NCI-H1092 treated with DMSO at 0.1 percent for 48 hours (cell line): ENCODE measurements at regions not wholly inside any gene's neighbourhood (a gene's known extent, or its start where the extent isn't known, plus 50 kb on each side); places are given as distances from the start of the nearest gene placed in this dataset.

Source experiments
- DNase-seq: peaks from one replicate; lab custom pipeline; 2025; lab: John Stamatoyannopoulos, UW

DNA sequence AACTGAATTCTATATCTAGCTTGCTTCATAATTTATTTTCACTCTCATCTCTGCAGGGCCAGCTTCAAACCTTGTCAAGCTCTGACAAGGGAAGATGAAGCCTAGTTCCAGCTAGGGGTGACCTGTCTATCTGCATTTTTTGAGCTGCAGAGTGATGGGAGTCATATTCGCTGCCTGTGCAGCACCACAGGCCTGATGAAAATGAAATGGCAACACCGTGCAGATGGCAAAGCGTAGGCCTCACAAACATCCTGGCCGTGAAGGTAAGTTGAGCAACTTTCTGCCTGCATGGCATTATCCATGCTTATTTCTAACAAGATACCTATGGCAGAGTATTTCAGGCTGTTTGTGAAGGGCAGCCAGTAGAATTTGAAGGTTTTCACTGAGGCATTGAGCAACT is 86.4 kb upstream of the C1QTNF9B start:
- no peak for DNase-seq

DNA sequence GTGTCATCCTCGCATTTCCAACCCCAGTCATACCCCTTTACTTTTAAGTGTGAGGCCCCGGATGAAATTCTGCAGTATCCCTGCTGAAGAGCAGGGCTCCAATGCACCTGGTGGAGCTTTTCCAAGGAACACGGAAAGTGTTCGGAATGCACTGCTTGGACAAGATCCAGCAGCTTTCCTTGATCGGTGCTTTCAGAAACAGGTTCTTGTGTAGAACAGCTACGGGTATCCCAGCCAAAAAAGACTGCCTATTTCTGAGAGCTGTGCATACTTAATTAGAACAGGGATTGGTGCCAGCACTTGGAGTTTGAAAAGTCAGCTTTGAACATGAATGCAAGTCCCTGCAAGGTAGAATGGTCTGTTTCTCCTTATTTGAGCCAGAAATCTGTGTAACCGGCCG is 87.2 kb upstream of the C1QTNF9B start:
- DNase-seq: peak; percentile 47

DNA sequence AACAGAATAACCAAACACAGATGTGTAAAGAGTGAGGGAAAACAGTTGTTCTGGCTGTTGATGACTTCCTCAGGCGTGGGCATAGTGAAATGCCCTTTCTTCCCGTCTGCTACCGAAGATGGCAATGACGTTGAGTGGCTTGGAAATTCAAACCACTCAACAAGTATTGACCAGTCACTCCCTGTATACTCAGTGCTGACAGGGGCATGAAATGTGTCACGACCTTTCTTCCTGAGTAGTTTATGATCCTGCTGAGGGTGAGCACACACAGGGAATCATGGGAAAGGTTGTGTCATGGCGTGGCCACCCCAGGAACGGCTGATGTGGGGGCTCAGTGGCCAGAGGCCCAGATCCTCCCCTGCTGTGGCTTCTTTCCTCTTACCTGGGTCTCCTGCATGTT is 87.8 kb upstream of the C1QTNF9B start:
- no peak for DNase-seq

DNA sequence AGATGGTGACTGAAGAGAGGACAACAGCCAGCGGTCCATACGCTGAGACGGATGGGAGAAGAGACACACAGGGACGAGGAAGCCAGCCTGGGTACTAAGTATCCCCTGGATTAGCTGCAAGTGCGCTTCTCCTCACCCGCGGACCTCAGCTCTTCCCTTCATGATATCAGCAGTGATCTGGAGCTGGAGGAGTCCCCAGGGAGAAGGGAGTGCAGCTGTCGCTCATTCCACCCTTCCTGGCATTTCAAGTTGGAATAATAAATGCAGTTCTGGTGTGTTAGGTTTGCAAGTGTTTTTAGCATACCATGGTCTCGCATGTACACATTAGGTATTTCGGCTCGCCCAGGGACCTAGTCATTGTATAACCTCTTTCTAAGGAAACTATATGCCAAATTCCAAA is 88.5 kb upstream of the C1QTNF9B start:
- DNase-seq: peak; percentile 54

DNA sequence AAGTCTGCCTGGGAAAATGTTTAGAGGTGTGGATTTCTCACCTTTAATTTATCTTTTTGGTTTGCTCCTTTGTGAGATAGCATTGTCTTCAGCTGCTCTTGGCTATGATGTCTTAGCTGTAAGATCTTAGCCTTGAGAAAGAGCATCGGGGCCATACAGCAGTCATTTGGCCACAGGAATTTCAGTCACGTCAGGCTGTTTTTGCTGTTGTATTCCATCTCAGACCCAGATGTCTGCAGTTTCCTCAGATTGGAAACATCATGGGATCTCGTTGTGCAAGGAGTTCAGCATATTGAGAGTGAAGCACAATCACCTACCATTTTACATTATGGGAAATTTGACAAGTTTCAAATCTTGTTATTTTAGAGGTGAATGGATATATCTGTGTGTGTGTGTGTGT is 89.3 kb upstream of the C1QTNF9B start:
- no peak for DNase-seq

DNA sequence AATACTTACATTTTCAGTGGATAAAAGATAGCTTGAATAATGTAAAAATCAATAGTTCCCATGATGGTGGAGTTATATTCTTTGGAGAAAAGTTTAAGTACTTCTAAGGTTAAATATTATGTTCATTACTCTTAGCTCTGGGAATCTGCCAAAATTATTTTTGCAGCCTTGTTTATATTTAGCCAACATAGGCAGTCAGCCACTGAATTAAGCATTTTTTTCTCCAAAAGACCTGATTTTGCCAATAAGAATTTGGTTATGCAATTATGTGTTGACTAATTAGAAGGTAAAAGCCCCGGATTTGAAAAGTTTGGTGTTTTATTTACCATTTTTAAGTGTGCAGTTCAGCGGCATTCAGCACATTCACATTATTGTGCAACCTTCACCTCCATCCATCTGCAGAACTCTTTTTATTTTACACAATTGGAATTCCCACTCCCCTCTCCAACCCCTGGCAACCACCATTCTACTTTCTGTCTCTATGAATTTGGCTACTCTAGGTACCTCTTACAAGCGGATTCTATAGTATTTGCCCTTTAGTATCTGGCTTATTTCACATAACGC is 90.1 kb upstream of the C1QTNF9B start:
- no peak for DNase-seq

DNA sequence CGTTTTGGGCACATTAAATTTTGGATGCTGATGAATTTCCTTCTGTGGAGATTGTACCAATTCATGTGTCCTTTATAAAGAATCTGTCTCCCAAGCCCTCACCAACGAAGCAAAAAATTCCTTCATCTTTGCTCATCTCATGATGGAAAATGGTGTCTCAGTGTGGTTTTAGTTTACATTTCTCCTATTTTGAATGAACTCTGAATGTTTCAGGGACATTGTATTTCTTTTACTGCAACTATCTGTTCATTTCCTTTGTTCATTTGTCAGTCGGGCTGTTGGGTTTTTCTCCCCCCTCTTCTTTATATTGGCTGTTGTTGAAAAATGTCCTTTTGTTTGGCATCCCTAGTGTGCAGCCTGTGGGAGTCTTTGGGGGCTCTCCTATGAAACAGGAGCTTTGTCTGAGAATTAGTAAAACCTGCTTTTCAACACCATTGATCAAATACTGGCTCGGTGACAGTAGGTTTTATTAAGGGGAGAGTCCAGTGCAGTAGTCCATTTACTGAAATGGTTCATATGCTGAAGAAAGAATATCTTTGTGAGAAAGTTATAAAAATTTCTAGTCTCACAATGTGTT is 91.3 kb upstream of the C1QTNF9B start:
- no peak for DNase-seq

DNA sequence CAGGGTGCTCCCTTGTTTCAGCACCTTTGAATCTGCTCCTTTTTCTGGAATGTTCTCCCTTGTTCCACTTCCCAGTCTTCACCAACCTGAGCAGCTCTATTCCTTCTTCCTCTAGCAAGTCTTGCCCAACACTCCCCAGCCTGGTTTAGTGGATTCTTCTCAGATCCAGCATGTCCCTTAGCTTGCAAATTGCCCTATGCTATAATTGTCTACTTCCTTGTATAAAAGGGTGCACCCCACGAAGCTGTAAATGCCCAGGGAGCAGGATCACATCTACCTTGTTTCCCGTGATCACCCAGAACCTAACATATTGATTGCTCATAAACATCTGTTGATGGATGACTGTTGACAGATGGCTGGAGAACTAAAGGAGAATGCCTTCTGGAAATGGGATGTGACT is 93.2 kb upstream of the C1QTNF9B start:
- DNase-seq: no peak

DNA sequence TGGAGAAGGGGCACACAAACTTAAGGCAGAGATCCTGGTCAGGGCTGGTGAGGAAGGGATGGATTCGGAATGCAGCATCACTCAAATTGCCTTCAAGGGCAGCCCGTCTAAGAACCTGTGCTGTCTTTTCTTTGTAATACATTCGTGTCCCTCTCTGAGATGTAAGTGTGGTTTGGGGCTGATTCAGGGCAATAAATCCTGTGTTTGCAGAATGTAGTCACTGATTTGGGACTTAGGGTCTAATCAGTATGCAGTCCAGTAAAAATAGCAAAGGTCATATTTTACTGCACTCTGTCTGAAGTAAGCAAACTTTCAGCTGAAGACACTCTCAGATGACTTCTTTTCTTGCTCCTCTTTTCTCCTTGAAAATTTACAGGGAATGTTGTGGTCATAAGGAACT is 93.8 kb upstream of the C1QTNF9B start:
- no peak for DNase-seq

DNA sequence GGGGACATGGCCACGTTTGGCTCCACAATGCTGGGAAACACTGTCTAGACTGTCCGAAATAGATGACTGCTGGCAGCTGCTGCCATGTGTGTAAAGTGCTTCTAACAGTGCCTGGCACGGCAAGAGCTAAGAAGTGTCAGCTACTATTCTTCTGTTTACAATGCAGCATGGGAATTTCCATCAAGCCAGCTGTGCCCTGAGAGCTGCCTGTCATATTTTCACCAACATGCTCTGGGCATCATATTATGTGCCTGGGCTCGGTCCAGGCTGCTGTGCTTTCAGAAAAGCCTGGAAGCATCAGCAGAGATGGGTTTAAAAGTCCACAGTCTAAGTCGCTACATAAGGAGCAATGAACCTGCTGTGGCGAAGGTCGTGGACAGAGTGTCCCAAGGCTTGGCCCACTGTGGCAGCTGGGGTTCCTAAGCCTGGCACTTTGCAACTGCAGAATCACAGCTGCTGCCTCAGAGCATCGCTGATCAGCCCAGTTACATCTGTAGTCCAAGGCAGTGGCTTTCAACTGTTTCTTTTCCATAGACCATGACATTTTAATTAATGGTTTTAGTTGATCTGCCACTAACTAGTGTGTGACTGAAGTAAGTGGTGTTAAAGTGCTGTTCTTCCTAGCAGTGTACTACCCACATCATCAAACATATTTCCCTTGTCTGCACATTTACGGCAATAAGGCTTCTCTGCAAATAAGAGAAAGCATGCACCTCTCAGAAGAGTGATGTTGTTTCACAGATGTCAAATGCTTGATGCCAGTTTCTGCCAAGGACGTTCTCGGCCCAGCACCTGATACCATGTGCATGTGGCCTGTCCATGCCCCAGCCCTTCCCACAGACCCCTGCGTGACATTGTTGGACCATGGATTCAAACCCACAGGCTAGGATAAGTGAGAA is 95.7 kb upstream of the C1QTNF9B start:
- no peak for DNase-seq

DNA sequence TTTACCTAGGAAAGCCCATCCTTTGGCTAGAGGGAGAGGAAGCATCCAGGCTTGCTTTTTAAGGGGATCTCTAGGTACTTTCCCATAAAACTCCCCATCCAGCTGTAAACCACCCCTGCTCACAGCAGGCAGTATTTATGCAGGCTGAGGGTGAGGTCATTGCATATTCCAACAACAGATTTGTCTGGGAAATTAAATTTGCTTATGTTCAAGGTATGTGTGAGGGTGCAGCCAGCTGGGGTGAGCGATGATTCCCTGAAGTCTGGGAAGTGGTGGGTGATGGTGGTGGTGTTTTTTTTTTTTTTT is 96.3 kb upstream of the C1QTNF9B start:
- no peak for DNase-seq

DNA sequence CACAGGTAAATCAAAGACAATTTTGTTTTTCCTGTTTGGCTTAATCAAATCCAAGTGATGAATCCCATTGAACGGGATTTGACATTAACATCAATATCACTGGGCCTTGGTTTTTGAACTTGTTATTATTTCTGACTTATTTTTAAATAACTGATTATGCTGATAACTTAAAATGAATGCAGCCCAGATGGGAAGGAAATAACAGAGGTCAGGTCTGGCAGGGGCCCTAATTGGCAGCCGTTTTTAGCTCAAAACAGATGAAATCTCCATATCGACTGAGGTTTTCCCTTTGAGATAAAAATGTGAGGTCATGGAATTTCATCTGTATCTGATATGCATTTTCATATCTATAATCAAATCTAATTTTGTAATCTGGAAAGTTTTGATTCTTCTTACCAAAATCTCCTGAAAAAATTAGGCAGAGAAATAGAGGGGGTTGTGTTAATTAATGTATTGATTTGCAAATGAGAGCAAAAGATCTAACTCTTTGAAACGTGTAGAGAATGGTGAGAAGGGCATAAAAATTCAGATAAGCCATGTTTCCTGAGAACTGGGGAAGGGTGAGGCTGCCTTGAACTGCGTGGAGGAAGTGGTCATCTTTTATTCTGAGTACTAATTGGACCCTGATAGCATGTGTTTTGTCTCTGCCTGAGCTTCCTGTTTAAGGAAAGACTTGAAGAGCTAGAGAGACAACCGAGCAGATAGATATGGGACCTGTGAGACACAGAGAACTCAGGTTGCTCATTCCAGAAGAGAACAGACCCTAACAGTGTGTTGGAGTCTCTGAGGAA is 98.2 kb upstream of the C1QTNF9B start:
- DNase-seq: no peak

DNA sequence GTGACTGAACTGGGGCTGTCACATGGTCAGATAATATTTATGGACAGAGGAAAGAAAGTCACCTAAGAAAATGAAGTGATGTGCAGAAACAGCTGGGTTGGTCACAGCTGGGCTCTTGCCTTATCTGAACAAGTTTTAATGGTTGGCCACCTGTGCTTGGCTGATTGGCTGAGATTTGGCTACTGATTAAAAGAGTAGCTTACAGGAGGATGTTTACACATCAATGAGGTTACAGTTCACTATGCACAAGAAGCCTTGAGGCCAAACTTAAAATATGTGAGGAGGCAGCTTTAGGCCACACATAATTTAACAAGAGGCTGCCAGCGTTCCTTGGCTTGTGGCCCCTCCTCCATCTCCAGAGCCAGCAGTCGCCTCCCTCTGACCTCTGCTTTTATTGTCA is 99.2 kb upstream of the C1QTNF9B start:
- DNase-seq: no peak

DNA sequence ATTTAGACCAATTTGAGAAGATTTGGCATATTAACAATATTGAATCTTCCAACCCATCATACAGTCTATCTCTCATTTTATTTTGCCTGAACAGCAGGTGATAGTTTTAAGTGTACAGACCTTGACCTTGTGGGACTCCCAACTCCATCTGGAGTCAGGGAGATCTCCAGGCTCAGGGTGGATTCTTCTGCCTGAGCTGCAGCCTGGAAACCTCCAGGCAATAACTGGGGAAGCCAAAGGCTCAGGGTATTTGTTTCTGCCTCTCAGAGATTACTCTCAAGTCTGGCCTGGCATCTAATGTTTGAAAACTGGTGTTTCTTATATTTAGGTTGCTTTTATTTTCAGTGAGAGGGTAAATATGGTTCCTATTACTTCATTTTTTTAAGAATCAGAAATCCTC is 102.1 kb upstream of the C1QTNF9B start:
- no peak for DNase-seq

DNA sequence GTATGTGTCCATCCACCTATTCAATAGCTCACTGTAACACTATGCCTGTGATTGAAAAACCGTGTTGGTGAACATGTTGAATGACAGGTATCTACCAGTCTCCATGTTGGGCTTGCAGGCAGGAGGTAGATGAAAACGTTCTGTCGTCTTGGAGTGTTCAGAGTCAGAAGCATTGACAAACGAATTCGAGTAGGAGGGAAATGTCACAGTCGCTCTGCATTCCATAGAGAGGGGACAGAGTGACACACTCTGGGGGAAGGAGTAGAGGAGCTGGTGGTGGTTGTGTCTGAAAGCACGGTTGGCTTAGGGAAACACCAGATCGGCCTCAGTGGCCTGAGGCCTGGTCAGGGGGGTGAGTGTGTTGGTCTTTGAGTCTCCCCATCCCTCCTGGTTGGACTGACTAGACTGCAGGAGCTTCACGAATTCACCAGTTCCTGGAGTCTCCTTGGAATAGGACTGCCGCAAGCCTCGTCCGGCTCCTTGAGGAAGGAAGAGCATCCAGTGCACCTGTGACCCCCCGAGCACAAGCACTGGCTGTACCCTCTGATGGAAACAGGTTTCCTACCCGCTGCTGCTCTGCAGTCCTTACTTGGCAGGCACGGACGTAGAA is 105.0 kb upstream of the C1QTNF9B start:
- DNase-seq: no peak

DNA sequence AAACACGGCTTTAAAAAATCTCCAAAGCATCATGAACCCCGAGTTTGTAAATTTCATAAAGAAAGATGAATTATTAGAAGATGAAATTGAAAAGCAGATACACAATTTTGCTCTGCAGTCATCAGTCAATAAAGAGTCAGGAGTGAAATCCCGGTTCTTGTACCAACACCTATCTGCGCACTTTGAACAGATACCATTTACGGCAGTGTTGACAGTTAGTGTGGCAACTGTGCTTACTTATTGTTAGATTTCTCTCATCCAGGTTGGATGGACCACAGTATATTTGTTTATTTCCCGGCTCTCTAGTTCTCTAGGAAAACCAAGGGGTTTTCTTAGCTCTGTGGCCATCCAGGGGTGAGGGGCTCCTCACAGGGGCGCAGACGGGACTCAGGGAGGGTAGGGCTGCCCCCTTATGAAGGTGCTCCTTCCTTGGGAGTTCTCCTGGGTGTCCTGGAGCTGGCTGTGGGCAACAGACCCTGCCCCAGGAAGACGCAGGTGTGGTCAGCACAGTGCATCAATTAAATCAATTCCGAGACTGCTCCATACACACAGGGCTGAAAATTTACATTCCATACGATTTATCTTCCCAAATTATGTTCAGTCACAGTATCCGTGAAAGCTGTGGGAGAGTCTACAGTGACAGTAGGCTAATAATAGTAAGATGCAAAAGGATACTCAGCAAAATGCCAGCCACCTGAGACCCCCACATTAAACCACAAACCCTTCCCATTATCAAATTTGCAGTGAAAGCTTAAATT is 107.0 kb upstream of the C1QTNF9B start:
- DNase-seq: no peak

DNA sequence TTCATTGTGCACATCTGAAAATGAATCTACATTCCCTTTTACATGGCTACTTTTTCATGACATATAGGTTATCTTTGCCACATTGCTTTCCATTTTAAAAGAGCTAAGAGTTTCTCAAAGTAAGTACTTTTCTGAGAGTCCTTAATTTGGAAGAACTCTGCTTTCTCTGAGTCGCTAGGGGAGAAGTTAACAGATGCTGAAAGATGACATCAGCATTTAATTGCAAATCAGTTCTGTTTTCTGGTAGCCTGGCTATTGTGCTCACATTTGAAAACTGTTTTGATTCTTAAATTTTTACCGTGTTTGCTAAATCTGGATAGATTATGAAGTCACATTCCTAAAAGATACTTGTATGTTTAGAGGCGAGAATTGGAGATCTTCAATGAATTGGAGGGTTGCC is 107.7 kb upstream of the C1QTNF9B start:
- no peak for DNase-seq

DNA sequence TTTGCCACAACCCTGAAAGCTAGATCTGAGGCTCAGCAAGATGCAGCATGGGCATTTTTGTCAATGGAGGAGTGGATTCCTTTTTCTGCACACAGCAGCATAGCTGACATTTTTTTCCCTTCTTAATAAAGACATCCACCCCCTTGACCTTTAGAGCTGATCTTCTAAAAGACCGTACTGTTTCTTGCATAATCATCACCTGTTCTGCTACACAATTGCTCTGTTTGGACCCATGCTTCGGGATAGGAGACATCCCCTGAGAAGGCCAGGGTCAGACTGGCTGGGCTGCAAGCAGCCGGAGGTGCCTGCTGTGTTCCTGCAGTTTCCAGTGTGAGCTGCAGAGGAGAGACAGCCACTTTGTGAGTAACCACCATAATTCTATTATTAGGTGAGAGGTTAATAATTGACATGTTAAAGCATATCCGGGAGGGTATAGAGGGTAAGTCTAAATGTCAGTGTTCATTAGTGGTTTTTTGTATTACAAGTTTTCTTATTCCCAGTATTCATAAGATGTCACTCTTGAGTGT is 108.5 kb upstream of the C1QTNF9B start:
- DNase-seq: no peak

DNA sequence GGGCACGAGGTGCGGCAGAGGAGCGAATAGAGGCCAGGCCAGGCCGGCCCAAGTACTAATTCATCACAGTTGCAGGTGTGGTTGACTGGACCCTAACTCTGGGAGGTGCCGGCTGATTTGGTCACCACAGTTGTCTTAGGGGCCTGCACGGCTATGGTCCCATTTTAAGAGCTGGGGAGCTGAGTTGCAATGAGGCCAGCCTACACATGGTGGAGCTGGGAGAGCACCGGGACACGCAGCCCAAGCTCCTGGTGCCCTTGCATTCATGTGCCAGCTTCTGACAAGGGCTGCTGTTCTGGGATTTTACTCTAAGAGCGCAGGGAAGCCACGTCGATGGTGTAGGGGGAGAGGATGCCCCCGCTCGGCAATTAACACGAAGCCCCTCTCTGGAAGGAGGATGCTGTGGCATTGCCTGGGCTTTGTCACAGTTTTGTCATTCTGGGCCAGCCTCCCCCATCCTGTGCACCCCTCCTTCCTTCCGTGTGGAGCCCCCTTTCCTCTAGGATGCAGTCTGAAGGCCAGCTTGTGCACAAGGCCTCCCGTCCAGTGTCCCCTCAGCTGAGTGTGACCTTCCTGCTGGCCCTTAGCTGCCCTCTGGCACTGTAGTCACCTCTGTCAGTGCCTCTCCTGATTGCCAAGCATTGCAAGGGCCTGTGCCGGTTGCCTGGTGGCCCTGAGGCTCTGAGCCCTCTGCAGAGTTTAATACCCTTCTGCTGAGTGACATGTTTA is 109.4 kb upstream of the C1QTNF9B start:
- DNase-seq: no peak

DNA sequence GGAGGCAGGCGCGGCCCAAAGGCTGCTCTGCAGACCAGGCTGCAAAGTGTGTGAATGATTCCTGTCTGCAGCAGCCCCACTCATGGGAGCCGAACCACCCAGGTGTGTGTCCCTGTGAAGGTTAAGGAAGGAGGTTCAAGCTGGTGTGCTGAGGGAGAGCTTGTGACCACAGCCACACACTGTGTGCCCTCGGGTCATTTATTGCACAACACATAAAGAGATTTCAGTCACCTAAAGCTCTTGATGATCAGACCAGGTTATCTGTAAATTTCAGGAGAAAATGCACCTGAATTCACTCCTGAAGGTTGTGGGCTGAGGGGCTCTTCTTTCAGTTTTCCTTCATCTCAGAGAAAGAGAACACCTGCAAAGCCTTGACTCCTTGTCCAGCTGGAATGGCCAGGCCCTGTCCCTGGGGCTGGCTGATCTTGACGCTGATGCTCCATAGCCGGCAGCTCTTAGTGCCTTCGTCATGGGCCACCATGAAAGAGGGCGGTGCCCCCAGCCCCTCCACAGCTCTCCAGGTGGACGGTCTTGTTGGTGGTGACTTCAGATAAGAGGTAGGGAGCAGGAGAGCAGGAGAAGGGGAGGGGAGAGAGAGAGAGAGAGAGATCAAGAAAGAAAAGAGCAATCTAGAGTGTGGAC is 110.8 kb upstream of the C1QTNF9B start:
- DNase-seq: no peak
